NCI-H2196 (cell line): ENCODE measurements at regions not wholly inside any gene's neighbourhood (a gene's known extent, or its start where the extent isn't known, plus 50 kb on each side); places are given as distances from the start of the nearest gene placed in this dataset.

Source experiments
- DNase-seq: peaks from one replicate; lab custom pipeline; 2025; ENCODE audit not compliant: unreplicated experiment; lab: John Stamatoyannopoulos, UW

DNA sequence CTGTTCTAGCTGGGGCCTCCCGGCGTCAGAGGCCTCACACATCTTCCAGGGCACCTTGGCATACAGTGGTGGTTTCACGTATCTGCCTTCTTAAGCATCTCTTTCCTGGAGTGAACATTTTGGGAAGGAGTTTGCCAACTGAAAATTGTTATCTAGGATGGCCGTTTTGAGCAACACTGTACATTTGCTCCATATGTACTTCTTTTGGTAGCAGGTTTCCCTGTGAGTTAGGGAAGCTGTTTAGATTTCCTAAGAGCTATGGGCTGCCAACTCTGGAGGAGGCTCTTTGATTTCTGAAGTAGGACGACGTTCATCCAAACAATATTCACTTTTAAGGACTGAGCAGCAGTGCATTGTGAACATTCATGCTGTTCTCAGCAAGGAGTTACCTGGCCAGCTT, 665.9 kb downstream of the SQOR start:
- no peak for DNase-seq

DNA sequence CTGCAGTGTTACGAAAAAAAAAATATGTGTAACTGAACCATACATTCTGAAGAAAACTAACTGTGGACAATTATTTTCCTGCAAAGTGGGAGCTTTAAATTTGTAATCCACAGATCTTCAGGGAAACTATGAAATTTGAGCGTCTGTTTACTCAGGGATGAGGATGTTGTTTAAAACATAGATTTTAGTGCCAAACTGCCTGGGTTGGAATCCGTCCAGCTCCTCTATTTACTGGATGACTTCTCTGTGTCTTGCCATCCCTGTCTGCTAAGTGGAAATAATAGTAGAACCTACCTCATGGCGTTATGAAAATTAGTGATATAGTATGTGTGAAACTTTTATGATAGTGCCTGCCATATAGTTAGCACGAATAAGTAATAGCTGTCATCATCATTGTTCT, 666.5 kb downstream of the SQOR start:
- no peak for DNase-seq

DNA sequence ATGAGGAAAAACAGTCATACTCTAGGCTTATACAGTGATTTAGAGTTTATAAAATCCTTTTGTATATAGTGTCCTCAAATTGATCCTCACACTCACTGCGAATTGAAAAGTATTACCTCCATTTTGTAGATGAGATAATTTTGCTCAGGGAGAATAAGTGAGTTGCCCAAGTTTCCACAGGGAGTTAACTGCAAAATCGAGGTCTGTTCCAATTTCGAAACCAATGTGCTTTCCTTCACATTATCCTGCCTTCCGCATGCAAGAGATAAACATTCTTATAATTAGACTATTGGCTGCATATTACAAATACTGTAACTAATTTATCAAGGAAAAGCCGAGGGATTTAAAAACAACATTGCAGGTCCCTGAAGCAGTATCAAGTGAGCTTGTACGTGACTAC, 667.0 kb downstream of the SQOR start:
- no peak for DNase-seq

DNA sequence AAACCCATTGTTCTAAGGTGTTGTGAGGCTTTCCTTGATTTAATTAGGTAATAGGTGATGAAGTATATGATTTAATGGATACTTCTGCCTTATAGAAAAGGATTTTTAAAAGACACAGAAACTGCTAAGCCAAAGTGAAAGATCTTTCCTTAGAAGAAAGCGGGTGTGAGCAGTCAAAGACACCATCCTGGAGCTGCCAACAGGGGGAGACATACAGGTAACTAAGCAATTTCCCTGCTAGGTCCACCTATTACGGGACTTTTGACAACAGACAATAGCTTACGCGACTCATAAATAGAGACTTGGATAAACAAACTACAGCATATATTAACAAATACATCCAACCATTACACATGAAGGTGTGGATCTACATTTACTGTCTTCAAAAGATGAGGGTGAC, 669.5 kb downstream of the SQOR start:
- no peak for DNase-seq

DNA sequence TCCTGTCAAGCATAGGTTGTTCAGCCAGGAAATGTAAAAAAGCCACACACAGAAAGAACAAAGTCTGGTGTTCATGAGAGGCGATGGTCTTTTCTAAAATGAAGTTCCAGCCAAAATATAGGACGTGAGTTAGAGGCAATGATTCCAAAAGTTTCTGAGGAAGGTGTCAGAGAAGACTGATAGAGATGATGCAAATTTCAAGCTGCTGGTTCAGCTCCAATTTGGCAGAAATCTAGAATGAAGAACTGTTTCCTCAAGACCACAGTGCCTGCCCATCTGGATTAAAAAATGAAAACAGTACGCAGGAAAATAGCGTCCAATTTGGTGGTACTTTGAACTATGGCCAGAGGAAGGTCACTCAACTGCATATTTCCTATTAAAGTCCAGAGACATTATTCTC, 672.9 kb downstream of the SQOR start:
- no peak for DNase-seq

DNA sequence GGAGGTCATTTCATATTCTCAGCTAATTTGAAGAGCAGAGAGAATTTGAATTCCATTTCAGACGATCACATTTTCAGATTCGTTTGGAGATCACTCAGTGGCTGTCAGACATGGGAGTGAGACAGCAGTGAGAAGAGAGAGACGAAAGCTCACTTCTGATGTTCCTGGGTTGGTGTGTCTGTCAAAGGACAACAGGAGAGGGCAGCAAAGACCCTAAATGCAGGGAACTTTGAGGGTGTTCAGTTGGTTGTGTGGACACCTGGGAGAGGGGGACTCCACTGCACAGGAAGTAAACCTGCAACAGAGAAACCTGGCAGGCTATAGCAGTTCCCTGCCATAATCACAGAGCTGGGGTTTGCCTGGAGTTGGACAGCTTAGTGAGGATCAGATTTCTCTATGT, 675.1 kb downstream of the SQOR start:
- DNase-seq, result no peak

DNA sequence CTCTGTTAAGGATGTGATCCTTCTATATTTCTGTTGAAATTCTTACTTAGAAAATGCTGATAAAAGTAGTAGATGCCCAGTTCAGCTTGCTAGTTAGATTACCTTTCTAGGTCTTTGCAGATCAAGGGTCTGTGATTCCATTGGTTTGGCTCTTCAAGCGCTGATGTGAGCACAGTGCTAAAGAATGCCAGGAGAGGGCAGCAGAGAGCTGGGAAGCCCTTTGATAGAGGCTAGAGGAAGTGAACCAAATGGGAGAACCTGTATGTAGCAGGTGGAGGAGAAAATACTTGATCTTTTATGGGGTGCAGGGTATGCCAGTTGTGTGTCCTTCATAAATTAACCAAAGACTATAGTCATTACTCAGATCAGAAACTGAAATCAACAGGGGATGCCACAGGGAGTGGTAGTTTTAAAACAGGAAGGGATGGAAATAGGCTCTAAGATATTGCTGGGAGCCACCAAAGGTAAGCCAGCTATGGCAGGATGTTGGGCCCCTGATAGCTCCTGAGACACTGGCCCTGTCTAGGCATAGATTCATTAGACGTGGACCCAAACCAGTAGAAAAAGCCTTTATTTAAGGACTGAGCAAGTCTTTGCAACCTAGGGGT, 677.4 kb downstream of the SQOR start:
- peak; percentile 44 for DNase-seq

DNA sequence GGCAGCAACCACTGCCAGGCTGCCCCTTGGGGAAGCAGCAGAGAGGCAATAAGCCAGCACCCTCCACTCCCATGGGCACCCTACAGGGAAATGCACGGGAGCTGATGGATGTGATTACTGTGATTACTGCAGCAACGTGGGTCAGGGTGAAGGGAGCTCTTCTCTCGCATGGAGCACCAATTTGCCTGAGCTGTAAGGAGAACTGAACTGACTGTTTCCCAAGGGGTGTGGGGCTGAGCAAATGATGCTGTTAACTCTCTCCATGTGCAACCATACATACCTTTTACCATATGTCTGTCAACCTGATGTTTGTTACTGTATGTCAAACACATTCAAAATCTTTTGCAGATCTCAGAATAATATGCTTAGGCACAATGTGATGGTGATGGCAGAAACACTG, 680.6 kb downstream of the SQOR start:
- no peak for DNase-seq

DNA sequence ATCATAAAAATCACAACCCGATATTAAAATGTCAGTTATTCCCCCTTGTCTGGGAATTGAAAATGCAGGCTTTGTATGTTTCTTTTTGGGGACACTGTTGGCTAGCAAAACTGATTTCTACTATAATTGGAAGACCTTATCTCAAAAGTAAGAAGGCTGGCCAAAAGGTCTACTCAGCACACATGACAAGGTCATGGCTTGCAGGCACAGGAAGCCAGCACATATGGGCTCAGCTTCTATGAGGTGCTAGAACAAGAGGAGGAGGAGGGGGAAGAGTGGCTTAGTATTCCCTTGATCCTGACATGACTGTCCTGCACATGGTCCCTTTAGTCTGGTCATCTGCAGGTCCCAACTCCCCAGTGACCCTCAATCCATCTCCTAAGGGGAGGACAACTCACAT, 681.2 kb downstream of the SQOR start:
- DNase-seq, result no peak

DNA sequence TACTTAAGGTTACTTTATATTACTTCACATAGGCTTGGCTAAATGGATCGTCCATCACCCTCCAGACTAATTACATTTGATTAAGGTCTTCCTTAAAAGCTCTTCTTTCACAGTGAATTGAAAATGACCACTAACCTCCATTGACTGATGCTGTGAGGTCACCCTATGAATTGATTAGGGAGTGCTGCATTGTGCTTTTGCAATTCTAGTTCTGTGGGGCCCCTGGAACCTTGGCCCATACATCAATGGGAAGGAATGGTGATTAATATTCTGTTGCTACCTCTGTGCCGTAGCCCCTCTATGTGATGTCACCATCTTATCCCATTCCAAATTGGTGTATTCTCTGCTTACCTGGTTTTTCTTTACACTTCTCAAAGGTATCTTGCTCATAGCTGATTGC, 682.2 kb downstream of the SQOR start:
- no peak for DNase-seq

DNA sequence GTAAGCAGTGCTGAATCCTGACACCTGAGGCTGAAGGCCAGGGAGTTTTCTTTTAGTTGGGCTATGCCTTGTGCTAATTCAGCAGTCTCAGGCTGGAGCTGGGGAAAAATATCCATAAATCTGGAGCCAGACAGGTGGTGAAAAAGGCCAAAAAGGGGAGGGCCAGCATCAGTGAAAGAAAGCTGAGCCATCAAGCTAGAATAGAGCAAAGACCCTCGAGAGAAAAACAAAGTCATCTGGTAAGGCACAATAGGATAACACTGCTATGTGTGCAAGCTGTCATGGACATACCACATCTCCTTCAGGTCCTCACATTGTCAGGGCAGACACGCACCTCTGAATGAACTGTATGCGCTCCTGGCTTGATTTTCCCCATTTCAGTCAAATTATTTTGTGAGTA, 687.9 kb downstream of the SQOR start:
- no peak for DNase-seq

DNA sequence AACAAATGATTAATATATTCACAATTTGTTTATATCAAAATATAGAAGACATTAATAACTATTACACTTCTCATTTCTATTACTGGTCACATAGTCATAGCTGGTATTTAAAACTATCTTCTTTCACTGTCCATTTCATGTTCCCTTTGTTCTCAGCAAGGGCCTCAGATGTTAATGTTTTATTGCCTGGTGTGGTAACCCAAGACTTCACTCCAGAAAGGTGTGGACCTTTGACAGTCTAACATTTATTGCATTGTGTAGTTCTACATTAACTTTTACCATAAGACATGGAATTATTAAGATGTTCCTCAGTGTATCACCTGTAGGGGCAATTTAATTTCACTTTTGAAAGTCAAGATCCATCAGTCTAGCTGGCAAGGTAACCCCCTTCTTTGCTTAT, 691.3 kb downstream of the SQOR start:
- no peak for DNase-seq

DNA sequence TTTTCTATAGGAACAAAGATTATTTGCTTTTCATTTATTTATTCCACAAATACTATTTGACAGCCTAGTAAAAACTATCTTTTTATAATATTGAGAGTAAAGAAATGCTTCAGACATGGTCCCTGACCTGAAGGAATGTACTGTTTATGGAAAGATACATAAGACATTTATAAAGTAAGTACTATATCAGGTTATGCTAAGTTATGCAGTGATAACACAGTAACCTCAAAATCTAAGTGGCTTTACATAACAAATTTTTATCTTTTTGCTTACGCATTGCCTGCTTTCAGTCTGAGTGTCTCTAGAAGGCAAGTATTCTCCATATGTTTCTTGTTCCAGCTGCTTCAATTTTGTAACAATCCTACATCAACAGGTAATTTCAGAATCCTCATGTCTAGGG, 694.0 kb downstream of the SQOR start:
- no peak for DNase-seq

DNA sequence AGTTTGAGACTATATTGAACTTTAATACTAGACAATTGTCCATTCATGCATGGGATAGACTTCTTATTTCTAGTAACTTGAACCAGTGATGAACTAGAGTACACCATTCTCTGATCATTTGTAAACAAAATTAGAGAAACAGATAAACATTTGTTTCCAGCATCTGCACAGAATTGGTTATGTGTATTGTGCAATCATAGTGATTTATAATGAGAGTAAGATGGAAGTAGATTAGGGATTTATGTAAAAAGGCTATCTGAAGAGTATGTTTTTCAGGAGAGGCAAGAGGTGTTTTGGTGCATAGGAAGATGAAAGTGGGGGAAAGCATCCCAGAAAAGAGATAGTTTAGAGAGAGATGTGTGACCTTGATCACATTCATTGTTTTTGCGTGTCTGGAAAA, 695.0 kb downstream of the SQOR start:
- no peak for DNase-seq

DNA sequence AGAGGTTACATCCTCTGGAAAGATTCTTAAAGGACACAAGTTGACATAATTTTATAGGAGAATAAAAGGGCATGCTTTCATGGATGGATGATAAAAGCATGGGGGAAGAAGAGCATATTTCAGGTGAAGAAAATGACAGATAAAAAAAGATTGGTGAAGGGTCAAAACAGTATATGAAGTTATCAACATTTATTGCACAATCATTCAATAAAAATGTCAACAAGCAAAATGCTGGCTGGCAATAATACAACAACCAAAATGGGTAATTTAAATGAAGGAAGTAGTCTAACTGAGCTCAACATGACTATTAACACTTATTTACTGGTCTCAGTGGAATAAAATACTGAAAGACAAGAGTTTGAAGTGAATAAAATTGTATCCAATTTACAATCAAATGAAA, 696.7 kb downstream of the SQOR start:
- no peak for DNase-seq

DNA sequence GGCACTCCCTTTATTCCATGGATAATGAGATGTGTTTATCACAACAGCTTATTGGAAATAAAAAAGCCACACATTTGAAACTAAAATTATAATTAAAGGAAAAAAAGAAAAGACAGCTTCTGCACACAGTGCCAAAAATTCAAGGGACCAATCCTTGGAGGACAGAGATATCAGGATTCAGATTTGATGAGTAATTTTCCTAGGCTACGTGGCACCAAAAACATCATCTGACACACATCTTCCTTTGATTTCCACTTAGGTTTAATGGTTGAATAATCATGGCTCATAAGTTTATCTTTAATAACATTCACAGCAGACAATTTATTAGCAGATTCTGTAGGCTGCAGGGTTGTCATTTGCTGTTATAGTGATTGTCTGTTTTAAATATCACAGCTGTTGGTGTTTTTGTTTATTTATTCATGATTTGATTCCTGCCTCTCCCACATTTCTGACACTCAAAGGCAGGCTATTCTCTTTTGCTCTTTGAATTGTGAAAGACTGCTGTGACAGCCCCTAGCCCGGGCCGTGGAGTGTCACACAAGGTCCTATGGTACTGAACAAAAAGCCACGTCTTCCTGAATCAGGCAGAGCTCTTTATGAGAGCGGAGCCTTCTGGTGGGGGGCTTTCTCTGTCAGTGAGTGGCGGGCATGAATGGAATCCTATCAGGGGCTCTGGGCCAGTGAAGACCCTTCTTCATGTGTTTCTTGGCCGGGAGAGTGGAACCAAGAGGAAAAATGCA, 708.5 kb downstream of the SQOR start:
- no peak for DNase-seq

DNA sequence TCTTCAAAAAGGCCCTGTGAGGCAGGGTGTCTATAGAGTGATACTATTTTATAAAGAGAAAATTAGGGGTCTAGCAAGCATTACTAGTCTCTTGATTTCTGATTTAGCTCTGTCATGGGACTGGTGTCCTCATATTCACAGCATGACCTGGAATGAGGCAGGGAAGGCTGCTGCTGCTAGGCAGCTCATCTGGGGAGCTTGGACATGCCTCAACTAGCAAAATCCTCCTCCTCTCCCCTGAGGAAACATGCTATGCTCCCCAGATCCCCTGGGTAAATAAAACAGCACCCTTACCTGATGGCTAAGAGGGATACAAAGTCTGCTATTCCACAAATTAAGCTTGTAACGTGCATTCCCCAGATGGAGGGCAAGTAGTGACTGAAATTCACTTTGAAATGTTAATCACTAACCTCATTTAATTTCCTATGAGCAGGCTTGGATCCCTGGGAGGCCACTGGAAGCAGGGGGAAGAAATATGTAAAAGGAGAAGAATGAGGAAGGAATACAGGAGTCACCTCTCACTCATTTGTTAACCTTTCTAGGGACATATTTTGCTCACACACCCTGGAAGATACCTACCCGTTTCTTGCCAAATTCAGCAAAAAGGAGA, 709.4 kb downstream of the SQOR start:
- DNase-seq, result no peak

DNA sequence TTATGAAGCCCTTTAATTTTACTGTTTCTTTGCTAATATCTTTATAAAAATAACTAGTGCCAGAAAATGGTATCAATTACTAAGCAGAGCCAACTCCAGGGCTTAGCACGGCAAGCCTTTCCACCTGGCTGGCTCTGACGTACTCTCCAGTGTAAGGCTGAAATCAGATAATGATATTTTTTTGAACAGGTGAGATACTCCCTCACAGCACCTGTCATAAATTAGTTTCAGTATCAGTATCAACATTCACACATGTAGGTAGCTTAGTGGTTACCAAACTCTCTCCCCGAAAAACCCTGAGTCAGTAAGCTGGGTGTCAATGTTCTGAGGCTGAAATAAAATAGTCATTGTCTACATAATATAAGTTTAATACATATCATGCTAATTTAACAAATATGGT, 710.1 kb downstream of the SQOR start:
- DNase-seq, result no peak

DNA sequence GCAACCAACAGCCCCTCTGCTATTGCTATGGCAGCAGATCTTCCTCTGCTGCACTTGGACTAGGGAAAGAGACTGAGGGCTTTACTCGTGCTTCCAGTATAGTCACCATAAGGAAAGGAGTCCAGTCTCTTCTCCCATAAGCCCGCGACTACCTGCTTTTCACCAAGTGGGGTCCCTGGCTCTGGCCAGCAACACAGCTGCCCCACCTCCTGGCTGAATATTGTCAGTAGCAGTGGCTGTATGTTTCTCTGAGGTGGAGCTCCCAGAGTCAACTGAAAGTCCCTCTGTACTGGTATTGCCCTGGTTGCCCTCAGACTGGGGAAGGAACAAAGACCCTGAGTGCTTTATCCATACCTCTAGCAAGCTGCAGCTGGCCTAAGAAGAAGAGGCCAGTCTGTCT, 719.6 kb downstream of the SQOR start:
- DNase-seq, result no peak

DNA sequence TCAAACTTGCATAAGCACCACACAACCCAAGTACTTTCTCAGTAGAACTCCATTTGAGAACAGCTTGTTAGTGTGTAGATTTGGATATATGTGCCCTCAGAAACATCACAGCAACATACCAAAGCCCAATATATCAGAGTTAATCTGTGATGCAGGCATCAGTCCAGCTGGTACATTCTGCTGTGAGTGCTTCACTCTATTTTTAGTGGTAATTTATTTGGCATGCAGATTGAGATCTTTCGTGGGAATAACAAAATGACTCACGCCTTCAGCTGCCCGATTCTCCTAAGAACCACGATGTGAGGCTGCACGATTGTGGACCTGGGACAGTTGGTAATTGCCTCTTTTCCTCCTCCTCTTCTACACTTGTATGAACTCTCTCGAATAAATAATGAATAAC, 730.7 kb downstream of the SQOR start:
- DNase-seq, result no peak

DNA sequence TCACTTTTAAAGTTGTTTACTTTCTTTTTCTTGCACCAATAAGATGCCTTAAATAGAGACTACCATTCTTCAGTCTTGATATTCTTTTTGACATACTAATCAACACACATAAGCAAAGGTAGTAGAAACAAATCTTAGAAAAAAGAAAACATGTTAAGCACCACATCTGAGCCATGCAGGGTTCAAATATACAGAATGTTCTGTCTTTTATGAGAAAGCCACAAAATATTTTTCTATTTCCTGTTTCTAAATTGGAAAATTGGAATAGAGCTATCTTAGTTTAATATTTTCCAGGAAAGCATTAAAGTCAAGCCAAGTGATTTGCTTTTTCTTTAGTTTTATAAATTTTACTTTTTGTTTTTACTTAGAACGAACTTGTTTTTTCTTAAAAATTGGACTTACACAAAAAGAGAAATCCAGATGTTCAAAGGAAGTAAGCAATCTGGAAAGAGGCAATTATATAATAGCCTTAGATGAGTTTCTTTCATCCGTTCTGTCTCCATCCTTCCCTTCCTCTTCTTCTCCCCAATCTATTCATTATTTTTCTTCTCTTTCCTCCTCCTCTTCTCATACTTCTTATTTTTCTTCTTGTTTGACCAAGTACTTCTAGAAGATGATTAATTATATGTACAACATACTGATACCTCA, 731.7 kb downstream of the SQOR start:
- no peak for DNase-seq

DNA sequence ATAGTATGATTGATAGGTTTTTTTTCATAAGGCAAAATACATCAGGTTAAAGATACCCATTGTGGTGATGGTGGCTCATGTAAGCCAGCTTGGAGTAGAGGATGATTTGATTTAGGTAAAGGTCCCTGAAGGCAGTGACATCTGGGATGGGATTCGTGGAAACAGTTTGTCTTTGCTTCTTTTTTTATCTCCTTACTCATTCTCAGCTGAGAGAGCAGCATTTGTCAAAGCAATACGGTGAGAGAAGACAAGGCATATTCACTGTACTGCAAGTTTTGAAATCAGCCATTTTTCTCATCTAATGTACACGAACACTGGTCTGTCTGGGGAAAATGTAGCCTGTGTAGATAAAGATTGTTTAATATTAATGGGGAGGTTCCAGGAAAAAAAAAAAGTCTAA, 749.1 kb downstream of the SQOR start:
- no peak for DNase-seq
